GM12878 (cell line): ENCODE measurements at regions not wholly inside any gene's neighbourhood (a gene's known extent, or its start where the extent isn't known, plus 50 kb on each side); places are given as distances from the start of the nearest gene placed in this dataset.

Source experiments
- CBX5 ChIP-seq: sonication (generic); IDR thresholded peaks from 2 replicates; pipeline ENCODE4 v1.6.1; 2016; ENCODE audit warnings: low read depth, moderate library complexity, mild to moderate bottlenecking, inconsistent platforms
- CREM ChIP-seq: IDR thresholded peaks from 2 replicates; pipeline ENCODE4 v1.6.1; 2014; ENCODE audit warnings: antibody characterized with exemption, low read depth
- CTCF ChIP-seq, 3 experiments: IDR thresholded peaks in 2 of 3; conservative IDR thresholded peaks in 1 of 3; 2 replicates each; pipeline ENCODE4 v1.5.1; 2011; ENCODE audit warnings: low read depth in 3 of 3, low read length in 3 of 3, mild to moderate bottlenecking in 3 of 3, control low read depth in 2 of 3, moderate library complexity in 2 of 3, inconsistent platforms in 1 of 3, mixed read lengths in 1 of 3; ENCODE audit not compliant: control insufficient read depth in 2 of 3, insufficient read depth in 1 of 3; ENCODE audit errors: extremely low read depth in 1 of 3
- MTA3 ChIP-seq: IDR thresholded peaks from 2 replicates; pipeline ENCODE4 v1.6.1; 2012; ENCODE audit warnings: low read length, inconsistent platforms, borderline replicate concordance
- NR2F1 ChIP-seq: fragments of 450-650 bp; conservative IDR thresholded peaks from 2 replicates; pipeline ENCODE4 v1.6.1; 2017; ENCODE audit warnings: mild to moderate bottlenecking
- PAX5 ChIP-seq: IDR thresholded peaks from 2 replicates; pipeline ENCODE4 v1.6.1; 2011; ENCODE audit warnings: low read depth, low read length, borderline replicate concordance
- POLR2A ChIP-seq: IDR thresholded peaks from 2 replicates; pipeline ENCODE4 v1.6.1; 2011; ENCODE audit warnings: low read depth, mild to moderate bottlenecking, low read length
- RFX5 ChIP-seq: IDR thresholded peaks from 2 replicates; pipeline ENCODE4 v1.6.1; 2011; ENCODE audit warnings: low read depth, low read length, improper control_type of control experiment
- STAT1 ChIP-seq: fragments of 450-650 bp; conservative IDR thresholded peaks from 2 replicates; pipeline ENCODE4 v1.6.1; 2014; ENCODE audit warnings: antibody characterized with exemption, mild to moderate bottlenecking
- USF2 ChIP-seq: IDR thresholded peaks from 2 replicates; pipeline ENCODE4 v1.6.1; 2011; ENCODE audit warnings: low read depth, low read length, improper control_type of control experiment, borderline replicate concordance
- ZNF274 ChIP-seq: IDR thresholded peaks from one replicate; pipeline ENCODE4 v1.8.0; 2011; ENCODE audit not compliant: insufficient read length, insufficient read depth
- TF ChIP-seq, protein P1 (sequence below): IDR thresholded peaks from 2 replicates; pipeline ENCODE4 v1.6.1; 2011; ENCODE audit warnings: mild to moderate bottlenecking, low read depth, low read length, moderate library complexity; ENCODE audit not compliant: insufficient replicate concordance
- TF ChIP-seq, protein P2 (sequence below): fragments of 450-650 bp; IDR thresholded peaks from 2 replicates; pipeline ENCODE4 v1.6.1; 2016; ENCODE audit warnings: mild to moderate bottlenecking, moderate library complexity, borderline replicate concordance
- TF ChIP-seq, protein P3 (sequence below): IDR thresholded peaks from 2 replicates; pipeline ENCODE4 v1.6.1; 2012; ENCODE audit warnings: mild to moderate bottlenecking, low read depth, low read length

- no peak for TF ChIP-seq CTCF (IDR thresholded peaks at IDR 0.05 in 2 of 3, conservative IDR thresholded peaks at IDR 0.05 in 1 of 3; ENCODE audit: control insufficient read depth in 2 of 3, extremely low read depth in 1 of 3, insufficient read depth in 1 of 3, low read depth in 3 of 3, low read length in 3 of 3)
- TF ChIP-seq PAX5, result no peak
- TF ChIP-seq, protein P1, sequence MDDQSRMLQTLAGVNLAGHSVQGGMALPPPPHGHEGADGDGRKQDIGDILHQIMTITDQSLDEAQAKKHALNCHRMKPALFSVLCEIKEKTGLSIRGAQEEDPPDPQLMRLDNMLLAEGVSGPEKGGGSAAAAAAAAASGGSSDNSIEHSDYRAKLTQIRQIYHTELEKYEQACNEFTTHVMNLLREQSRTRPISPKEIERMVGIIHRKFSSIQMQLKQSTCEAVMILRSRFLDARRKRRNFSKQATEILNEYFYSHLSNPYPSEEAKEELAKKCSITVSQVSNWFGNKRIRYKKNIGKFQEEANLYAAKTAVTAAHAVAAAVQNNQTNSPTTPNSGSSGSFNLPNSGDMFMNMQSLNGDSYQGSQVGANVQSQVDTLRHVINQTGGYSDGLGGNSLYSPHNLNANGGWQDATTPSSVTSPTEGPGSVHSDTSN, result no peak
- no peak for TF ChIP-seq RFX5
- no peak for TF ChIP-seq CREM
- no peak for TF ChIP-seq STAT1
- no peak for TF ChIP-seq ZNF274
- TF ChIP-seq POLR2A, result no peak
- no peak for TF ChIP-seq CBX5
- TF ChIP-seq, protein P2, sequence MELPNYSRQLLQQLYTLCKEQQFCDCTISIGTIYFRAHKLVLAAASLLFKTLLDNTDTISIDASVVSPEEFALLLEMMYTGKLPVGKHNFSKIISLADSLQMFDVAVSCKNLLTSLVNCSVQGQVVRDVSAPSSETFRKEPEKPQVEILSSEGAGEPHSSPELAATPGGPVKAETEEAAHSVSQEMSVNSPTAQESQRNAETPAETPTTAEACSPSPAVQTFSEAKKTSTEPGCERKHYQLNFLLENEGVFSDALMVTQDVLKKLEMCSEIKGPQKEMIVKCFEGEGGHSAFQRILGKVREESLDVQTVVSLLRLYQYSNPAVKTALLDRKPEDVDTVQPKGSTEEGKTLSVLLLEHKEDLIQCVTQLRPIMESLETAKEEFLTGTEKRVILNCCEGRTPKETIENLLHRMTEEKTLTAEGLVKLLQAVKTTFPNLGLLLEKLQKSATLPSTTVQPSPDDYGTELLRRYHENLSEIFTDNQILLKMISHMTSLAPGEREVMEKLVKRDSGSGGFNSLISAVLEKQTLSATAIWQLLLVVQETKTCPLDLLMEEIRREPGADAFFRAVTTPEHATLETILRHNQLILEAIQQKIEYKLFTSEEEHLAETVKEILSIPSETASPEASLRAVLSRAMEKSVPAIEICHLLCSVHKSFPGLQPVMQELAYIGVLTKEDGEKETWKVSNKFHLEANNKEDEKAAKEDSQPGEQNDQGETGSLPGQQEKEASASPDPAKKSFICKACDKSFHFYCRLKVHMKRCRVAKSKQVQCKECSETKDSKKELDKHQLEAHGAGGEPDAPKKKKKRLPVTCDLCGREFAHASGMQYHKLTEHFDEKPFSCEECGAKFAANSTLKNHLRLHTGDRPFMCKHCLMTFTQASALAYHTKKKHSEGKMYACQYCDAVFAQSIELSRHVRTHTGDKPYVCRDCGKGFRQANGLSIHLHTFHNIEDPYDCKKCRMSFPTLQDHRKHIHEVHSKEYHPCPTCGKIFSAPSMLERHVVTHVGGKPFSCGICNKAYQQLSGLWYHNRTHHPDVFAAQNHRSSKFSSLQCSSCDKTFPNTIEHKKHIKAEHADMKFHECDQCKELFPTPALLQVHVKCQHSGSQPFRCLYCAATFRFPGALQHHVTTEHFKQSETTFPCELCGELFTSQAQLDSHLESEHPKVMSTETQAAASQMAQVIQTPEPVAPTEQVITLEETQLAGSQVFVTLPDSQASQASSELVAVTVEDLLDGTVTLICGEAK, result no peak
- TF ChIP-seq MTA3, result no peak
- TF ChIP-seq USF2, result no peak
- TF ChIP-seq, protein P3, sequence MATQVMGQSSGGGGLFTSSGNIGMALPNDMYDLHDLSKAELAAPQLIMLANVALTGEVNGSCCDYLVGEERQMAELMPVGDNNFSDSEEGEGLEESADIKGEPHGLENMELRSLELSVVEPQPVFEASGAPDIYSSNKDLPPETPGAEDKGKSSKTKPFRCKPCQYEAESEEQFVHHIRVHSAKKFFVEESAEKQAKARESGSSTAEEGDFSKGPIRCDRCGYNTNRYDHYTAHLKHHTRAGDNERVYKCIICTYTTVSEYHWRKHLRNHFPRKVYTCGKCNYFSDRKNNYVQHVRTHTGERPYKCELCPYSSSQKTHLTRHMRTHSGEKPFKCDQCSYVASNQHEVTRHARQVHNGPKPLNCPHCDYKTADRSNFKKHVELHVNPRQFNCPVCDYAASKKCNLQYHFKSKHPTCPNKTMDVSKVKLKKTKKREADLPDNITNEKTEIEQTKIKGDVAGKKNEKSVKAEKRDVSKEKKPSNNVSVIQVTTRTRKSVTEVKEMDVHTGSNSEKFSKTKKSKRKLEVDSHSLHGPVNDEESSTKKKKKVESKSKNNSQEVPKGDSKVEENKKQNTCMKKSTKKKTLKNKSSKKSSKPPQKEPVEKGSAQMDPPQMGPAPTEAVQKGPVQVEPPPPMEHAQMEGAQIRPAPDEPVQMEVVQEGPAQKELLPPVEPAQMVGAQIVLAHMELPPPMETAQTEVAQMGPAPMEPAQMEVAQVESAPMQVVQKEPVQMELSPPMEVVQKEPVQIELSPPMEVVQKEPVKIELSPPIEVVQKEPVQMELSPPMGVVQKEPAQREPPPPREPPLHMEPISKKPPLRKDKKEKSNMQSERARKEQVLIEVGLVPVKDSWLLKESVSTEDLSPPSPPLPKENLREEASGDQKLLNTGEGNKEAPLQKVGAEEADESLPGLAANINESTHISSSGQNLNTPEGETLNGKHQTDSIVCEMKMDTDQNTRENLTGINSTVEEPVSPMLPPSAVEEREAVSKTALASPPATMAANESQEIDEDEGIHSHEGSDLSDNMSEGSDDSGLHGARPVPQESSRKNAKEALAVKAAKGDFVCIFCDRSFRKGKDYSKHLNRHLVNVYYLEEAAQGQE, result no peak
- no peak for TF ChIP-seq NR2F1
Observed at GRCh38 chr20:63072231-63072791, 65.5 kb upstream of the BHLHE23 start.
